Peyer's patch (tissue), 4 donors: ENCODE measurements at regions not wholly inside any gene's neighbourhood (a gene's known extent, or its start where the extent isn't known, plus 50 kb on each side); places are given as distances from the start of the nearest gene placed in this dataset.

Experiments used
- DNase-seq, 3 donors: peaks; one replicate each; pipeline ENCODE4 v3.0.0-alpha.2; 2017 to 2019
- H3K27ac ChIP-seq, 4 donors: fragments of 200-600 bp; sonication (generic); one replicate each; pipeline ENCODE4 v1.5.1; 2016 to 2019
- H3K27me3 ChIP-seq, 2 donors: fragments of 200-600 bp; sonication (generic); one replicate each; pipeline ENCODE4 v1.5.1; 2019
- H3K36me3 ChIP-seq, 3 donors: fragments of 200-600 bp; sonication (generic); one replicate each; pipeline ENCODE4 v1.5.1; 2016 to 2019
- H3K4me1 ChIP-seq, 4 donors: fragments of 200-600 bp; sonication (generic); one replicate each; pipeline ENCODE4 v1.5.1; 2016 to 2019
- H3K4me3 ChIP-seq, 4 donors: fragments of 200-600 bp; sonication (generic); 1 replicate in 3 of 4; 2 replicates in 1 of 4; pipeline ENCODE4 v1.5.1; 2016 to 2019; ENCODE audit warnings: mild to moderate bottlenecking in 1 of 4
- H3K9me3 ChIP-seq, 4 donors: fragments of 200-600 bp; sonication (generic); one replicate each; pipeline ENCODE4 v1.5.1; 2016 to 2019; ENCODE audit warnings: mild to moderate bottlenecking in 1 of 4
- POLR2A ChIP-seq, 2 donors: fragments of 450-650 bp; IDR thresholded peaks; one replicate each; pipeline ENCODE4 v1.5.1; 2017; ENCODE audit warnings: antibody characterized with exemption in 2 of 2, mild to moderate bottlenecking in 2 of 2, moderate library complexity in 2 of 2
- TF ChIP-seq, protein P1 (sequence below), 6 experiments: fragments of 450-650 bp in 4 of 6; fragments of 200-600 bp in 2 of 6; sonication (generic) in 1 of 6; IDR thresholded peaks; one replicate each; pipeline ENCODE4 v1.5.1; 2017 to 2019; ENCODE audit warnings: antibody characterized with exemption in 6 of 6, mild to moderate bottlenecking in 3 of 6, moderate library complexity in 1 of 6

DNA sequence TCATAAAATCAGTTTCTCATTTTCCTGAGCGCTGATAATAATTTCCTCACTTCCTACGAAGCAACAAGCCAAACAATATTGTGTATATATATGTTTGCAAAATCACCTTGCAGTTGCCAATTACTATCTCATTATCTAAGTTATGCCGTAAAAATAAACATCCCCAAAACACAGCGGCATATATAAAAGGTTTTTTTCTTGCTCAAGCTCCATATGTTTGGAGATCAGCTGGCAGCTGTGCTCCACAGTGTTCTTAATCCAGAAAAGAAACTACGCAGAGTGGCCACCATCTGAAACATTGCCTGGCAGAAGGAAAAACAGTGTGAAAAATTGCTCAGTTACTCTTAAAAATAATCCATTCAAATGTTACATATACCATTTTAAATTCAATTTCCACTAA lies 951.4 kb downstream of the PLOD2 start:
- TF ChIP-seq POLR2A (IDR thresholded peaks at IDR 0.05), result no peak
- TF ChIP-seq, protein P1, sequence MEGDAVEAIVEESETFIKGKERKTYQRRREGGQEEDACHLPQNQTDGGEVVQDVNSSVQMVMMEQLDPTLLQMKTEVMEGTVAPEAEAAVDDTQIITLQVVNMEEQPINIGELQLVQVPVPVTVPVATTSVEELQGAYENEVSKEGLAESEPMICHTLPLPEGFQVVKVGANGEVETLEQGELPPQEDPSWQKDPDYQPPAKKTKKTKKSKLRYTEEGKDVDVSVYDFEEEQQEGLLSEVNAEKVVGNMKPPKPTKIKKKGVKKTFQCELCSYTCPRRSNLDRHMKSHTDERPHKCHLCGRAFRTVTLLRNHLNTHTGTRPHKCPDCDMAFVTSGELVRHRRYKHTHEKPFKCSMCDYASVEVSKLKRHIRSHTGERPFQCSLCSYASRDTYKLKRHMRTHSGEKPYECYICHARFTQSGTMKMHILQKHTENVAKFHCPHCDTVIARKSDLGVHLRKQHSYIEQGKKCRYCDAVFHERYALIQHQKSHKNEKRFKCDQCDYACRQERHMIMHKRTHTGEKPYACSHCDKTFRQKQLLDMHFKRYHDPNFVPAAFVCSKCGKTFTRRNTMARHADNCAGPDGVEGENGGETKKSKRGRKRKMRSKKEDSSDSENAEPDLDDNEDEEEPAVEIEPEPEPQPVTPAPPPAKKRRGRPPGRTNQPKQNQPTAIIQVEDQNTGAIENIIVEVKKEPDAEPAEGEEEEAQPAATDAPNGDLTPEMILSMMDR (IDR thresholded peaks at IDR 0.05), result no peak
- no peaks in the 10 kb centered on the region for H3K9me3 ChIP-seq
- no peak overlapping the region for H3K27ac ChIP-seq
- no peaks in the 10 kb centered on the region for H3K36me3 ChIP-seq
- no peaks in the 10 kb centered on the region for H3K4me1 ChIP-seq
- no peak for DNase-seq
- H3K4me3 ChIP-seq, result no peak overlapping the region
- no peaks in the 10 kb centered on the region for H3K27me3 ChIP-seq

DNA sequence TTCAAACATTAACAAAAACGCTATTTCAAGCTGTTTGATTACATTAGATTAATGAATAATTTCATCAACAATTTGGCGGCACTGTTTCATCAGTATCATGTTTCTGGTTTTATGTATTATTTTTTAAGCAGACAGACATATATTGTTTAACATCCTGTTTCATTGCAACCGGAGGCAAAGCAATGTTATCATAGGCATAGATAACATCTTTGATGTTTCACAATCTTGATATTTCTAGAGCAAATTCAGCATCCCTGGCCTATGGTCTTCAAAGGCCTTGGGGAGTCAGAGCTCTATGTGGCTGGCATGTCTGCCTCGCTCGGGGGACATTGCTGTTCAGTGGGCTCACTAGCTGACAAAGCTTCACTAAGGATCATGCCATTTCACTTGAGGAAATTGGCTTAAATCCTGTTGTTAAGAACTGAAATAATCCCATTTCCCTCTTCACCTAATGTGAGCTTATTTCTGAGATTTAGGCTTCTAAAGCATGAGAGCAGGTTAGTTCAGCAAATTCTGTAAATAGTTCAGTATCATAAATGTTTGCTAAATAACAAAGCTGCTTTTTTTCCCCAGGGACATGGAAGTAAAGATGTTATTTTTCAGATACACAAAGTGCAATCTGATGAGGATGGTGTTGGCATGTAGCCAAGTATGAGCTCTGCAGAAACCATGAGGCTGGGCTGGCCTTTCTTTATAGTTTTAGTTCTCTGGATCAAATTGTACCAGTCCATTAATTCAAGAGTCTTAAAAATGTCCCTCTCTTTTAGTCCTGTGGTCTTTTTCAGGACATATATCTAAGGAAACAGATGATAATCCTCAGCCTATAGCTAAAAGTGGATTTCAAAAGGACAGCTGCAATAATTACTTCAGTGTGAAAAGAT lies 941.4 kb downstream of the PLOD2 start:
- H3K27me3 ChIP-seq, result no peaks in the 10 kb centered on the region
- no peak for TF ChIP-seq POLR2A (IDR thresholded peaks at IDR 0.05)
- TF ChIP-seq, protein P1 (IDR thresholded peaks at IDR 0.05), result no peak
- DNase-seq, result no peak
- H3K27ac ChIP-seq, result no peak overlapping the region
- H3K9me3 ChIP-seq, result peaks cover 0 to 4% (median 0%) of the 10 kb centered on the region in 4 donors
- no peak overlapping the region for H3K4me3 ChIP-seq
- H3K4me1 ChIP-seq, result no peaks in the 10 kb centered on the region
- no peaks in the 10 kb centered on the region for H3K36me3 ChIP-seq

DNA sequence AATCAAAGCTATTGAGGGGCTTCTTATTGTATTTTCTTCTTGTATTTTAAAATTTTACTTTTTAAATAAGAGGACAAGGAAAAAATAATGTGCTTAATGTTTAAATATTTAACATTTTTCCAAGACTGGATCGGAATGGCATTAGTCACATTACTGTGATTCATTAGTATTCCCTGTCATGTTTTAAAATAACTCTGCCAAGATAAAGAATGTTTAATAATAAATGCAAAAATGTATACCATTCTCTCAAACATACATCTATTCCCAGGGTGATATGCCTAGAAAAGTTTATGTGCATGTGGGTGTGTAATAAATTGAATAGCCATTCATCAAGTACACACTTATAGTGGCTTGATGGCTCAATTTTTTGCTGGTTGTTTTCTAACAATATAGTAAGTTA lies 936.1 kb downstream of the PLOD2 start:
- Histone ChIP-seq H3K4me1 (no peaks in the 10 kb centered on the region), H3K27me3 (no peaks in the 10 kb centered on the region), H3K27ac (no peak overlapping the region), H3K4me3 (no peak overlapping the region), H3K36me3 (no peaks in the 10 kb centered on the region), H3K9me3 (peaks cover 0 to 4% (median 0%) of the 10 kb centered on the region in 4 donors)
- TF ChIP-seq, protein P1 (IDR thresholded peaks at IDR 0.05), result no peak
- no peak for TF ChIP-seq POLR2A (IDR thresholded peaks at IDR 0.05)
- DNase-seq, result no peak

DNA sequence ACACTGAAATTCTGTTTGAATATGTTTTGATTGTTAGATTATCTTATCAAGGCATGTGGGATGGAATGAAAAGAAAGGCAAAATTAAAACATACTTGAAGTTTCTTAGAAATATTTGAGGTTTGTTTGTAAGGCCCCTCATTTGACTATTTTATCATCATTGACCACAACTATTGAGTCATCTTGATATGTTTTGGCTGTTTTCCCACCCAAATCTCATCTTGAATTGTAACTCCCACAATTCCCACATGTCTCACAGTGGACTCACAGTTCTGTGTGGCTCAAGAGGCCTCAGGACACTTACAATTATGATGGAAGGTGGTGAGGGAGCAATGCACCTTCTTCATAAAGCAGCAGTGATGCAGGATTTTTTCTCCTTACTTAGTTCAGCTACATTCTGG lies 917.1 kb downstream of the PLOD2 start:
- no peak for TF ChIP-seq POLR2A (IDR thresholded peaks at IDR 0.05)
- TF ChIP-seq, protein P1 (IDR thresholded peaks at IDR 0.05), result no peak
- no peaks in the 10 kb centered on the region for H3K9me3 ChIP-seq
- H3K27ac ChIP-seq, result no peak overlapping the region
- H3K27me3 ChIP-seq, result no peaks in the 10 kb centered on the region
- H3K4me3 ChIP-seq, result no peak overlapping the region
- no peaks in the 10 kb centered on the region for H3K4me1 ChIP-seq
- no peaks in the 10 kb centered on the region for H3K36me3 ChIP-seq
- no peak for DNase-seq

DNA sequence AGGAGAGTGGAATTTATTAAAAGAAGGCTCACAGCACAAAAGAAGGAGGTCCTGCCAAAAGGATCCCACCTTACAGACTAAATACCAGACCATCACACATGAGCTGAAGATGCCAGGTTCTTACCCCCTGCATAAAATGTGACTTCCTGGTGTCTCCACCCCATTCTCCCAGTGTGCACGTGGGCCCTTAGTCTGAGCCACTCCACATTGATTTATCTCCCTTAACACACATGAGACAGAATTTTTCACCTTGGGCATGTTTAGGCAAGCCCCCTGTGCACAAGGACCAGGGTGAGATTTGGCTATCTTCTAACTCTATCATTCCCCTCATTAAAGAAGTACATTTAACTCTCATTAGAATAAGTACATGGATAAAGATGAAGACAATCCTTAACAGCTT lies 916.7 kb downstream of the PLOD2 start:
- Histone ChIP-seq H3K4me3 (no peak overlapping the region), H3K27ac (no peak overlapping the region), H3K9me3 (peaks cover 0 to 2% (median 0%) of the 10 kb centered on the region in 4 donors), H3K4me1 (no peaks in the 10 kb centered on the region), H3K27me3 (no peaks in the 10 kb centered on the region), H3K36me3 (no peaks in the 10 kb centered on the region)
- TF ChIP-seq, protein P1 (IDR thresholded peaks at IDR 0.05), result no peak
- TF ChIP-seq POLR2A (IDR thresholded peaks at IDR 0.05), result no peak
- no peak for DNase-seq
